ENCODE measurements at regions not wholly inside any gene's neighbourhood (a gene's known extent, or its start where the extent isn't known, plus 50 kb on each side); places are given as distances from the start of the nearest gene placed in this dataset.

GRCh38 chr14:21891921-21892320, 218.3 kb upstream of the OR4E1 start:
- TF ChIP-seq CTCF (IDR thresholded peaks at IDR 0.05): no peak
- TF ChIP-seq EP300 (IDR thresholded peaks at IDR 0.05): no peak

Data from upper lobe of left lung (tissue), 4 donors.